Transverse colon (tissue), 4 donors: ENCODE measurements at regions not wholly inside any gene's neighbourhood (a gene's known extent, or its start where the extent isn't known, plus 50 kb on each side); places are given as distances from the start of the nearest gene placed in this dataset.

Source experiments
- DNase-seq: peaks from one replicate; pipeline ENCODE4 v3.0.0-alpha.2; 2019
- H3K27ac ChIP-seq, 4 donors: fragments of 200-600 bp; sonication (generic); 2 replicates each; pipeline ENCODE4 v1.5.1; 2016 to 2018; ENCODE audit warnings: inconsistent platforms in 4 of 4
- H3K27me3 ChIP-seq: fragments of 200-600 bp; sonication (generic); 2 replicates; pipeline ENCODE4 v1.5.1; 2017; ENCODE audit warnings: inconsistent platforms
- H3K36me3 ChIP-seq, 4 donors: fragments of 200-600 bp; sonication (generic); 2 replicates each; pipeline ENCODE4 v1.5.1; 2017 to 2019; ENCODE audit warnings: inconsistent platforms in 4 of 4
- H3K4me1 ChIP-seq, 4 donors: fragments of 200-600 bp; sonication (generic); 2 replicates each; pipeline ENCODE4 v1.5.1; 2017 to 2020; ENCODE audit warnings: inconsistent platforms in 4 of 4
- H3K4me3 ChIP-seq, 4 donors: fragments of 200-600 bp; sonication (generic); 1 replicate in 1 of 4; 2 replicates in 3 of 4; pipeline versions ENCODE4 v1.5.1 to v1.6.1; 2017 to 2019; ENCODE audit warnings: inconsistent platforms in 4 of 4
- H3K9me3 ChIP-seq, 2 donors: fragments of 200-600 bp; sonication (generic); 2 replicates each; pipeline ENCODE4 v1.5.1; 2017 to 2019; ENCODE audit warnings: inconsistent platforms in 2 of 2
- CTCF ChIP-seq, 5 experiments: fragments of 200-600 bp in 3 of 5; fragments of 450-650 bp in 2 of 5; sonication (generic) in 3 of 5; IDR thresholded peaks; 1 replicate in 2 of 5; 2 replicates in 3 of 5; pipeline ENCODE4 v1.5.1; 2016 to 2017; ENCODE audit warnings: antibody characterized with exemption in 5 of 5, inconsistent platforms in 3 of 5, mild to moderate bottlenecking in 2 of 5, moderate library complexity in 1 of 5
- EP300 ChIP-seq: sonication (generic); formaldehyde crosslinking; IDR thresholded peaks from one replicate; pipeline ENCODE4 v1.6.1; 2017; ENCODE audit warnings: antibody characterized with exemption, low read depth
- POLR2A ChIP-seq: fragments of 450-650 bp; IDR thresholded peaks from one replicate; pipeline ENCODE4 v1.6.1; 2016; ENCODE audit warnings: antibody characterized with exemption, mild to moderate bottlenecking, moderate library complexity
- POLR2AphosphoS5 ChIP-seq, 3 donors: sonication (generic); formaldehyde crosslinking; IDR thresholded peaks; one replicate each; pipeline ENCODE4 v1.6.1; 2016; ENCODE audit warnings: antibody characterized with exemption in 3 of 3
- WGBS, 2 donors: methylation state at CpG; one replicate each; pipeline ENCODE4 v1.1.5; 2018; ENCODE audit warnings: low coverage in 1 of 2; 5-methylcytosine and 5-hydroxymethylcytosine counted together
- in situ Hi-C, 4 donors: fragments of 200-750 bp; cut with MboI; loops; one replicate each; pipeline versions ENCODE4 v1.15.0 to v1.15.1; 2017; ENCODE audit warnings: low sequenced_read_pairs in 3 of 4, low pct_ligation_motif_present in 1 of 4, low pct_unique_long_range_greater_than_20kb in 1 of 4
- intact Hi-C: fragments of 100-400 bp; cut with DNase I; formaldehyde crosslinking; loops from one replicate; pipeline ENCODE4 v1.15.1; 2023; ENCODE audit warnings: low total_unique reads

- no peak overlapping the region for H3K4me3 ChIP-seq
- WGBS, 2 donors: 47% methylated on average over 6 of the region's 6 CpGs; no CpG with 5 or more reads in 1 of the 2 donors
- in situ Hi-C loops: loop anchor here in 2 of 4 donors (10.0 kb wide), 1 partner anchor 206 kb away; no protein-coding TSS in a partner anchor
- H3K9me3 ChIP-seq: no peaks in the 10 kb centered on the region
- no peaks in the 10 kb centered on the region for H3K27me3 ChIP-seq
- TF ChIP-seq EP300 (no peak), CTCF (IDR thresholded peaks at IDR 0.05) (no peak), POLR2A (no peak), POLR2AphosphoS5 (IDR thresholded peaks at IDR 0.05) (no peak)
- H3K4me1 ChIP-seq: peaks cover 20 to 69% (median 45%) of the 10 kb centered on the region in 4 donors
- no peak for DNase-seq
- no peak overlapping the region for H3K27ac ChIP-seq
- intact Hi-C loops: no loop called here
- no peaks in the 10 kb centered on the region for H3K36me3 ChIP-seq
Measured at GRCh38 chr11:129320494-129320893, 55.2 kb upstream of the BARX2 start.

GRCh38 chr11:129319751-129320150 lies 55.9 kb upstream of the BARX2 start:
- no peaks in the 10 kb centered on the region for H3K9me3 ChIP-seq
- H3K27ac ChIP-seq: no peak overlapping the region
- H3K36me3 ChIP-seq: no peaks in the 10 kb centered on the region
- no peak overlapping the region for H3K4me3 ChIP-seq
- in situ Hi-C loops (loop anchor here in 3 of 4 donors (5.0 to 10.0 kb wide), 2 partner anchors 37 to 205 kb away; no protein-coding TSS in a partner anchor), intact Hi-C loops (no loop called here)
- no peak for DNase-seq
- 56 to 60% methylated on average over 1 to 4 of the region's 4 CpGs for WGBS, 2 donors
- H3K4me1 ChIP-seq: peaks cover 16 to 69% (median 41%) of the 10 kb centered on the region in 4 donors
- TF ChIP-seq POLR2AphosphoS5 (IDR thresholded peaks at IDR 0.05): no peak
- TF ChIP-seq CTCF (IDR thresholded peaks at IDR 0.05): no peak
- no peak for TF ChIP-seq EP300
- TF ChIP-seq POLR2A: no peak
- no peaks in the 10 kb centered on the region for H3K27me3 ChIP-seq

- DNase-seq: no peak
- in situ Hi-C loops (loop anchor here in 1 of 4 donors (5.0 kb wide), 1 partner anchor 37 kb away; no protein-coding TSS in a partner anchor), intact Hi-C loops (no loop called here)
- Histone ChIP-seq H3K9me3 (no peaks in the 10 kb centered on the region), H3K36me3 (no peaks in the 10 kb centered on the region), H3K4me1 (peaks cover 16 to 64% (median 36%) of the 10 kb centered on the region in 4 donors), H3K4me3 (no peak overlapping the region), H3K27me3 (no peaks in the 10 kb centered on the region), H3K27ac (no peak overlapping the region)
- TF ChIP-seq POLR2A: no peak
- no peak for TF ChIP-seq CTCF (IDR thresholded peaks at IDR 0.05)
- no peak for TF ChIP-seq EP300
- no peak for TF ChIP-seq POLR2AphosphoS5 (IDR thresholded peaks at IDR 0.05)
- WGBS, 2 donors: 88 to 94% methylated on average over 2 of the region's 2 CpGs
Measured at GRCh38 chr11:129319201-129319600, 56.4 kb upstream of the BARX2 start.

GRCh38 chr11:129317571-129317970 lies 58.1 kb upstream of the BARX2 start:
- Histone ChIP-seq H3K4me1 (peaks cover 13 to 60% (median 29%) of the 10 kb centered on the region in 4 donors), H3K27ac (peak overlapping the region; percentile 67 to 79 (median 76)), H3K36me3 (no peaks in the 10 kb centered on the region), H3K27me3 (no peaks in the 10 kb centered on the region), H3K9me3 (no peaks in the 10 kb centered on the region), H3K4me3 (no peak overlapping the region)
- 15% methylated on average over 4 of the region's 4 CpGs; no CpG with 5 or more reads in 1 of the 2 donors for WGBS, 2 donors
- in situ Hi-C loops: loop anchor here in 1 of 4 donors (5.0 kb wide), 1 partner anchor 35 kb away; no protein-coding TSS in a partner anchor
- TF ChIP-seq POLR2AphosphoS5 (IDR thresholded peaks at IDR 0.05) (peak in 2 of 3 donors; percentile 40 to 62), CTCF (IDR thresholded peaks at IDR 0.05) (no peak), EP300 (no peak), POLR2A (no peak)
- intact Hi-C loops: no loop called here
- no peak for DNase-seq
